ENCODE measurements at regions not wholly inside any gene's neighbourhood (a gene's known extent, or its start where the extent isn't known, plus 50 kb on each side); places are given as distances from the start of the nearest gene placed in this dataset.

- no peak overlapping the region for H3K27ac Mint-ChIP-seq
- H3K4me3 Mint-ChIP-seq: no peak overlapping the region
- H3K9me3 Mint-ChIP-seq: peaks cover 14% of the 10 kb centered on the region
- DNase-seq: no peak
- POLR2A ChIA-PET: no interaction called here
- H3K36me3 Mint-ChIP-seq: no peaks in the 10 kb centered on the region
- CTCF ChIA-PET: interaction anchor here (0.8 kb wide), 1 partner anchor 44 kb away, joined by 3 read pairs; no protein-coding TSS in a partner anchor
- H3K4me1 Mint-ChIP-seq (ENCODE audit: low read depth): no peaks in the 10 kb centered on the region
- H3K27me3 Mint-ChIP-seq: no peaks in the 10 kb centered on the region
- intact Hi-C loops (cut with micrococcal nuclease): no loop called here
These were observed 101.6 kb upstream of the COPS8 start for GRCh38 chr2:236984046-236984445.

GRCh38 chr2:236985761-236986339 is 99.8 kb upstream of the COPS8 start:
- H3K27ac Mint-ChIP-seq: no peak overlapping the region
- DNase-seq: no peak
- H3K9me3 Mint-ChIP-seq: peaks cover 14% of the 10 kb centered on the region
- intact Hi-C loops (cut with micrococcal nuclease): no loop called here
- no peak overlapping the region for H3K4me3 Mint-ChIP-seq
- H3K27me3 Mint-ChIP-seq: no peaks in the 10 kb centered on the region
- no peaks in the 10 kb centered on the region for H3K4me1 Mint-ChIP-seq (ENCODE audit: low read depth)
- no peaks in the 10 kb centered on the region for H3K36me3 Mint-ChIP-seq
- POLR2A ChIA-PET: no interaction called here
- CTCF ChIA-PET: interaction anchor here (0.9 kb wide), 1 partner anchor 41 kb away, joined by 3 read pairs; no protein-coding TSS in a partner anchor

GRCh38 chr2:236986524-236987330 is 99.0 kb upstream of the COPS8 start:
- no peak overlapping the region for H3K27ac Mint-ChIP-seq
- no peak for DNase-seq
- H3K4me3 Mint-ChIP-seq: no peak overlapping the region
- no peaks in the 10 kb centered on the region for H3K36me3 Mint-ChIP-seq
- no peaks in the 10 kb centered on the region for H3K27me3 Mint-ChIP-seq
- intact Hi-C loops (cut with micrococcal nuclease): no loop called here
- CTCF ChIA-PET: no interaction called here
- H3K4me1 Mint-ChIP-seq (ENCODE audit: low read depth): no peaks in the 10 kb centered on the region
- POLR2A ChIA-PET: no interaction called here
- H3K9me3 Mint-ChIP-seq: peaks cover 14% of the 10 kb centered on the region

DNA sequence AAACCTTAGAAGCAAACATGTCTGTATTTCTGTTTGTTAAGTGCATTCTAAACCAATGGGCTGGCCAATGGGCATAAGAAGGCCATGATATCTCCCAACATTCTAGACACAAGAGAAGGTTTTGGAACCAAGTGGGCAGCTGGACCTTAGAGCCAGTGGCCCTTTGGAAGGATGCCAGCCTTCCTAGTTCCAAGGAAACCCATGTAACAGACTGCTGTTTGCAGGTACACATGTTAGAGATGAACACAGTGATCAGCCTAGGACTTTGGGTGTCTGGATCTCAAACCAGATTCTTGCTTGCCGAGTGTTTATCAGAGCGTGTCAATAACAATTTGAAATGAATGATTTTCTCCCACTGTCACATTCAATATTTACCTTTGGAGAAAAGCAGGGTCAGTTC is 97.5 kb upstream of the COPS8 start:
- Mint-ChIP-seq H3K36me3 (no peaks in the 10 kb centered on the region), H3K4me3 (no peak overlapping the region), H3K27ac (no peak overlapping the region), H3K4me1 (ENCODE audit: low read depth) (no peaks in the 10 kb centered on the region), H3K9me3 (peaks cover 6% of the 10 kb centered on the region), H3K27me3 (peaks cover 4% of the 10 kb centered on the region)
- POLR2A ChIA-PET: no interaction called here
- no peak for DNase-seq
- intact Hi-C loops (cut with micrococcal nuclease): no loop called here
- CTCF ChIA-PET: no interaction called here

DNA sequence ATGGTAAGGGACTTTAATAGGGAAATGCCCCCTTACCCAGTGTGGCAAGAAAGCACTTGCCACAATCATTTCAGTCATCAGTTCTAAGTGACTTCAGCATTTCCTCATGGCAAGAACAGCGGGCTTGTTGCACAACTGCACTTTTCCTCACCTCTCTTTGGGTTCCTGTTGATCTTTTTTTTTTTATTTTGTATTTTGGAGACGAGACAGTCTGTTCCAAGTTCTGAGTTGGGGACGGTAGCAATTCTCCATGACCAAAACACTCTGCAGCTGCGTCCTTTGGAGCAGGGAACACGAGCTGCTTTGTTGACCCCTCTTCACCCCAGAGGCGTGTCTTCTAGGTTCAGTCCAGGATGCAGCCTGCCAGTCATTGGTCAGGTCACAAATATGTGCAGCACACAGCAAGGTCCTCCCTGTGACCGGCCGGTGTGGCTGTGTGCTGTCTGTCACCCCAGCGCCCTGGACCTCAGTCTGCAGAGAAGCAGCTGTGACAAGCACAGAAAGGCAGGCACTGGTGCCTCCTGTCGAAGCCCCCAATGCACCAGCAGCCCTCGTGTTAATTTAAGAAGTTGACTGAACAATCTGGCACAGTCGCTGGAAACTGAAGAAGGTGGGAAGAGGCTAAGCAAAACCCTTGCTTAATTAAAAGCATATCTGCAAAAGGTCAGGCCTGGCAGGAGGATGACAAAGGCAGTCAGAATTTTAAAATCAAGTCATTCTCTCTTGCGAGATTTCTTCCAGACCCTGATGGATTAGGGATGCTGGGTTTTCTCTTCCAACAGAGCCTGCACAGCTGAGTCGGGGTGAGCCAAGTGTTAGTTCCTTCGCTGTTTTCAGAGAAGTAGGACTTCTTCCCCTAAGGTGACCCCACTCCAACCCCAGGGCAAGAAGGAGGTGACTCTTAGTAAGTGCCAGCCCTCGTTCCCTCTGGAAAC is 96.7 kb upstream of the COPS8 start:
- peaks cover 1% of the 10 kb centered on the region for H3K9me3 Mint-ChIP-seq
- intact Hi-C loops (cut with micrococcal nuclease): no loop called here
- H3K27ac Mint-ChIP-seq: no peak overlapping the region
- H3K4me1 Mint-ChIP-seq (ENCODE audit: low read depth): no peaks in the 10 kb centered on the region
- no peak for DNase-seq
- no peak overlapping the region for H3K4me3 Mint-ChIP-seq
- H3K36me3 Mint-ChIP-seq: no peaks in the 10 kb centered on the region
- POLR2A ChIA-PET: no interaction called here
- CTCF ChIA-PET: no interaction called here
- H3K27me3 Mint-ChIP-seq: peaks cover 6% of the 10 kb centered on the region

GRCh38 chr2:236990552-236990951 is 95.1 kb upstream of the COPS8 start:
- ChIA-PET POLR2A (no interaction called here), CTCF (no interaction called here)
- Mint-ChIP-seq H3K27ac (no peak overlapping the region), H3K9me3 (no peaks in the 10 kb centered on the region), H3K27me3 (peaks cover 10% of the 10 kb centered on the region), H3K4me1 (ENCODE audit: low read depth) (no peaks in the 10 kb centered on the region), H3K4me3 (no peak overlapping the region), H3K36me3 (no peaks in the 10 kb centered on the region)
- intact Hi-C loops (cut with micrococcal nuclease): no loop called here
- DNase-seq: no peak

DNA sequence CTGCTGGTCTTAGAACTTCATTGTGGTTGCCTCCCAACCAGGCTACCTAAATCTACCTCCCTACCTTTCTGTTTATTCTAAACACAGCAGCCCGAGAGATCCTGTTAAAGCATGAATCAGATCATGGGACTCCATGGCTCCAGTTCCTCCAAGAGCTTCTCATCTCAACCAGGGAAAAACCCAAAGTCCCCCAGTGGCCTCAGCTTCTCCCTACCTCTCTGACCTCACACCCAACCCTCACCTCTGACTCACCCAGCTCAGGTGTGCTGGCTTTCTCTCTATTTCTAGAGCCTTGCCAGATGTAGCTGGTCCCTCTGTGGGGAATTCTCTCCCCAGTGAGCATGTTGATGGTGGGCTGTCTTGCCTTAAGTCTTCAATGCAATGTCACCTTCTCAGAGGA is 93.8 kb upstream of the COPS8 start:
- Mint-ChIP-seq H3K36me3 (no peaks in the 10 kb centered on the region), H3K27ac (no peak overlapping the region), H3K4me3 (no peak overlapping the region), H3K27me3 (peaks cover 12% of the 10 kb centered on the region), H3K9me3 (no peaks in the 10 kb centered on the region), H3K4me1 (ENCODE audit: low read depth) (no peaks in the 10 kb centered on the region)
- no peak for DNase-seq
- CTCF ChIA-PET: interaction anchor here (0.6 kb wide), 1 partner anchor 436 kb away, joined by 3 read pairs; no protein-coding TSS in a partner anchor
- intact Hi-C loops (cut with micrococcal nuclease): no loop called here
- POLR2A ChIA-PET: no interaction called here

GRCh38 chr2:236993286-236993685 is 92.4 kb upstream of the COPS8 start:
- Mint-ChIP-seq H3K27me3 (peaks cover 16% of the 10 kb centered on the region), H3K27ac (no peak overlapping the region), H3K4me1 (ENCODE audit: low read depth) (no peaks in the 10 kb centered on the region), H3K9me3 (no peaks in the 10 kb centered on the region), H3K36me3 (no peaks in the 10 kb centered on the region), H3K4me3 (no peak overlapping the region)
- intact Hi-C loops (cut with micrococcal nuclease): no loop called here
- ChIA-PET CTCF (no interaction called here), POLR2A (no interaction called here)
- DNase-seq: no peak

DNA sequence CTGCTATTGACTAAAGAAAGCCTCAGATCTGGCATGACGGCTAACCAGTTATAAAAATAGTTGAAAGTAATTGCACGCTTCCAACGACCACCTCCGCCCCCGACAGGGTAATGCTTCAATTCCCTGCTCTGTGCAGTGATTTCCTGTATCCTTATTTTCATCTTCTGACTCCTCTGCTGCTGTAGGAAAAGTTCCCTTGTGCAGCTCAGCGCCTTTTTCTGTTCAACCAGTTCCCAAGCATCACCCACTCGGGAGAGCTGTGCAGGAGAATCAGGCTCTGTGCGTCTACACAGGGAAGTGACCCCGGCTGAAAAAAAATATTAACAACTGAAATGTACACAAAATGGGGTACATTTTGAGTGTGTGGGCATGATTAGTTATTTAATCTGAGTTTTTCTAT is 91.3 kb upstream of the COPS8 start:
- Mint-ChIP-seq H3K9me3 (no peaks in the 10 kb centered on the region), H3K36me3 (no peaks in the 10 kb centered on the region), H3K4me3 (no peak overlapping the region), H3K27ac (no peak overlapping the region), H3K27me3 (peaks cover 16% of the 10 kb centered on the region), H3K4me1 (ENCODE audit: low read depth) (no peaks in the 10 kb centered on the region)
- ChIA-PET POLR2A (no interaction called here), CTCF (no interaction called here)
- DNase-seq: no peak
- intact Hi-C loops (cut with micrococcal nuclease): no loop called here

DNA sequence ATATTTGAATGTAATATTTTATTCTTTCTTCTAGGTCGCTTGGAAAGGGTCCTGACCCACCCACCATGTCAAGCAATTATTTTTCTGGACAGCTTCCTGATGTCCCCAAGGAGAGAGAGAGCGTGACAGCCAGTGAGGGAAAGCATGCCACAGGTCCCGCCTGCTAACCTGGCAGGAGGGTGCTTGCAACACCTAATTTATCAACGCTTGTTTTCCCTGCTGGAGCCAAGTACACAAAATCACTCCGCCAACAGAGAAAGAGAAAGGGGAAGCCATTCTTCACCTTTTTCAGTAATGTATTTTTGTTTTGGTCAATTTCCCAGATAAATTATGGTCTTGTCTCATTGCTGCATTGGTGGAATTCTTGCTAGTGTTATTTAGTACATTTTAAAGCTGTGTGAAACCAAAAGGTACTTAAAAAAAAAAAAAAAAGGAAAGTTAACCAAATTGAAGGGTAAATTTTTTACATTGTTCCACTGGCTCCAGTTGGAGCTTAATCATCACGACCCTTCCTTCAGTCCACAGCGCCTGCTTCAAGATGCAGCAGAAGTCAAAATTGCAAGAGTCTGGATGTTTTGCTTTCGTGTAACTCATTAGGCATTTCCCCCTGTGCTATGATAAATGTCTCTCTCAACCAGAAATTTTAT is 88.5 kb upstream of the COPS8 start:
- no peaks in the 10 kb centered on the region for H3K4me1 Mint-ChIP-seq (ENCODE audit: low read depth)
- no peak for DNase-seq
- no peaks in the 10 kb centered on the region for H3K36me3 Mint-ChIP-seq
- intact Hi-C loops (cut with micrococcal nuclease): no loop called here
- no peak overlapping the region for H3K27ac Mint-ChIP-seq
- H3K4me3 Mint-ChIP-seq: no peak overlapping the region
- no peaks in the 10 kb centered on the region for H3K9me3 Mint-ChIP-seq
- ChIA-PET POLR2A (no interaction called here), CTCF (no interaction called here)
- peaks cover 16% of the 10 kb centered on the region for H3K27me3 Mint-ChIP-seq

GRCh38 chr2:236998236-236998635 is 87.5 kb upstream of the COPS8 start:
- Mint-ChIP-seq H3K27me3 (peaks cover 12% of the 10 kb centered on the region), H3K4me3 (no peak overlapping the region), H3K36me3 (no peaks in the 10 kb centered on the region), H3K9me3 (no peaks in the 10 kb centered on the region), H3K27ac (no peak overlapping the region), H3K4me1 (ENCODE audit: low read depth) (no peaks in the 10 kb centered on the region)
- intact Hi-C loops (cut with micrococcal nuclease): no loop called here
- CTCF ChIA-PET: no interaction called here
- POLR2A ChIA-PET: no interaction called here
- DNase-seq: no peak

- intact Hi-C loops (cut with micrococcal nuclease): no loop called here
- no peak for DNase-seq
- Mint-ChIP-seq H3K27ac (no peak overlapping the region), H3K4me3 (no peak overlapping the region), H3K27me3 (peaks cover 10% of the 10 kb centered on the region), H3K36me3 (no peaks in the 10 kb centered on the region), H3K4me1 (ENCODE audit: low read depth) (no peaks in the 10 kb centered on the region), H3K9me3 (no peaks in the 10 kb centered on the region)
- CTCF ChIA-PET: no interaction called here
- POLR2A ChIA-PET: no interaction called here
These were observed 86.9 kb upstream of the COPS8 start for GRCh38 chr2:236998758-236999157.
